ENCODE measurements at regions not wholly inside any gene's neighbourhood (a gene's known extent, or its start where the extent isn't known, plus 50 kb on each side); places are given as distances from the start of the nearest gene placed in this dataset.

- TF ChIP-seq, protein P1, sequence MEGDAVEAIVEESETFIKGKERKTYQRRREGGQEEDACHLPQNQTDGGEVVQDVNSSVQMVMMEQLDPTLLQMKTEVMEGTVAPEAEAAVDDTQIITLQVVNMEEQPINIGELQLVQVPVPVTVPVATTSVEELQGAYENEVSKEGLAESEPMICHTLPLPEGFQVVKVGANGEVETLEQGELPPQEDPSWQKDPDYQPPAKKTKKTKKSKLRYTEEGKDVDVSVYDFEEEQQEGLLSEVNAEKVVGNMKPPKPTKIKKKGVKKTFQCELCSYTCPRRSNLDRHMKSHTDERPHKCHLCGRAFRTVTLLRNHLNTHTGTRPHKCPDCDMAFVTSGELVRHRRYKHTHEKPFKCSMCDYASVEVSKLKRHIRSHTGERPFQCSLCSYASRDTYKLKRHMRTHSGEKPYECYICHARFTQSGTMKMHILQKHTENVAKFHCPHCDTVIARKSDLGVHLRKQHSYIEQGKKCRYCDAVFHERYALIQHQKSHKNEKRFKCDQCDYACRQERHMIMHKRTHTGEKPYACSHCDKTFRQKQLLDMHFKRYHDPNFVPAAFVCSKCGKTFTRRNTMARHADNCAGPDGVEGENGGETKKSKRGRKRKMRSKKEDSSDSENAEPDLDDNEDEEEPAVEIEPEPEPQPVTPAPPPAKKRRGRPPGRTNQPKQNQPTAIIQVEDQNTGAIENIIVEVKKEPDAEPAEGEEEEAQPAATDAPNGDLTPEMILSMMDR (IDR thresholded peaks at IDR 0.05; ENCODE audit: control insufficient read depth, insufficient read depth, low read depth, low read length, missing control alignments), result no peak
- H3K4me3 ChIP-seq (ENCODE audit: control insufficient read depth, low read depth, low read length), result no peak overlapping the region
- no peak for DNase-seq (ENCODE audit: low read depth)
These were observed 880.9 kb downstream of the BCL11B start for GRCh38 chr14:98391061-98391460.

DNA sequence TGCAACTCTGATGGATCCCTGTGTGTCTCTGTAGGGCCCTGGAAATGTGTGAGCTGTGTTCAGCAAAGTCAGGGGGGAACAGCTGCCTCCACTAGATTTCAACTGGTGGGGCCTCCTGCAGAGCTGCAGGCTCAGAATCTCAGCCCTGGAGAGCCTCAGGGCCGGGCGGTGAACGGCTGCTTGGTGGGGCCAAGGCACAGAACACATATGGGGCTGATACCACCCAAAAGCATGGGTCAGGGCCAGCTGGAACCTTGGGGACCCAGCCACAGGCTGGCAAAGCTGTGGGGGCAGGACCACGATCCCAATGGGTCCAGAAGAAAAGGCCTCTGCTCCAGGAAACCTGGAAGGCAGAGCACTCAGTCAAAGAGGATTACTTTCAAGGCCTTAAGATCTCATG lies 878.5 kb downstream of the BCL11B start:
- TF ChIP-seq, protein P1 (IDR thresholded peaks at IDR 0.05; ENCODE audit: control insufficient read depth, insufficient read depth, low read depth, low read length, missing control alignments), result no peak
- DNase-seq (ENCODE audit: low read depth), result no peak
- H3K4me3 ChIP-seq (ENCODE audit: control insufficient read depth, low read depth, low read length), result no peak overlapping the region

GRCh38 chr14:98404811-98405210 lies 867.2 kb downstream of the BCL11B start:
- DNase-seq (ENCODE audit: low read depth), result no peak
- TF ChIP-seq, protein P1 (IDR thresholded peaks at IDR 0.05; ENCODE audit: control insufficient read depth, insufficient read depth, low read depth, low read length, missing control alignments), result no peak
- H3K4me3 ChIP-seq (ENCODE audit: control insufficient read depth, low read depth, low read length), result no peak overlapping the region

DNA sequence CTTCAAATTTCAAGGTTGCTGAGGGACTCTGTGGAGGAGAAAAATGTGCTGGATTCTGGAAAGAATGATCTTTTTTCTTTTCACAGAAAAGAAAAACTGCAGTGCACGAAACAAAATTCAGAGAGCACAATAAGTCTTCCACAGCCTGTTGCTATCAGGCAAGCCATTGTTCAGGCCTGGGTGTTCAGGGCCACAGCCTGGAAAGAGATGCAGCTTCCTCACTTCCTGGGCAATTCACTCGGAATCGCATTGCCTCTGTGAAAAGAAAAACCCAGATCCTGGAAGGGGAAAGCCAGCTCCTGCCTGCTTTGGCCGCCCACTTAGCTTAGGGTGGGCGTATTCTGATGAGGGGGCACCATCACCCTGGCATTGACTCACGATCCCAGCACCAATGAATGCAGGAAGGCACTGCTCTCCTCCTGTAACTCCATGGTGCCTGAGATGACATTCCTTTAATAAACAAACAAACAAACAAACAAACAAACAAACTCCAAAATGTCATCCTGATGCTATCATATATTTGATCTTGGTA lies 863.9 kb downstream of the BCL11B start:
- TF ChIP-seq, protein P1 (IDR thresholded peaks at IDR 0.05; ENCODE audit: control insufficient read depth, insufficient read depth, low read depth, low read length, missing control alignments), result no peak
- no peak for DNase-seq (ENCODE audit: low read depth)
- H3K4me3 ChIP-seq (ENCODE audit: control insufficient read depth, low read depth, low read length), result no peak overlapping the region

DNA sequence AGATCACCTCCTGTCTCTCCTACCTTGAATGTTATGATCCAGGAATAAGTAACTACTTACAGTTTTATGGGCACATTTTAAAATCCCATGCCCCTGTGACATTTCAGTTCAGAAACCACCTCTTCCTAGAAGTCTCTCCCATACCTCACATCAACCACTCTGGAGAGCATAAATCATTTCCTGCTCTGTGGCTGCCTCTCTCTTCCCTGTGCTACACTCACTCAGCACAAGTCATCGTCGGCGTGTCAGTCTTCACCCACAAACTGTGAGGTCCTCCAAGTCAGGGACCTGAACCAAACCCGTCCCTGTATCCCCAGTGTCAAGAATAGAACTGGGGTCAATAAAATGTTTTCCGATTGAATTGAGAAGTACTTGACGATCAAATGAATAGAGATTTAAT lies 863.3 kb downstream of the BCL11B start:
- H3K4me3 ChIP-seq (ENCODE audit: control insufficient read depth, low read depth, low read length), result no peak overlapping the region
- TF ChIP-seq, protein P1 (IDR thresholded peaks at IDR 0.05; ENCODE audit: control insufficient read depth, insufficient read depth, low read depth, low read length, missing control alignments), result no peak
- DNase-seq (ENCODE audit: low read depth), result no peak

DNA sequence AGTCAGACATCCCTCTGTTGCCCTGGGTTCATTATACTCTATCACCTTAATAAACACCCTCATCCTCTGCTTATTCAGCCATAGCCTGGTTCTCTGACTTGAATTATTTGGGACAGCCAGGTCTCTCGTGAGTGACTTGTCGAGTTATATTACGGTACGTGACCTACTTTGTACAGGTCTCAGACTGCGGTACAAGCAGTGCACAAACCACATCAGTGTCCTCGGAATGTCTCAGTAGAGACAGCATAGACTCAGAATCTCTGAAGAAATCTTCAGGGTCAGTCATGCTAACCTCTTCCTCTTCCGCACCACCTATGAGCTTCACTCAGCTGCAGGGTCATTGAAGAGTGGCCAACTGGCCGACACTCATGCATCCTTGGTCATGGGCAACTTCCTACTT lies 860.8 kb downstream of the BCL11B start:
- TF ChIP-seq, protein P1 (IDR thresholded peaks at IDR 0.05; ENCODE audit: control insufficient read depth, insufficient read depth, low read depth, low read length, missing control alignments), result no peak
- DNase-seq (ENCODE audit: low read depth), result no peak

DNA sequence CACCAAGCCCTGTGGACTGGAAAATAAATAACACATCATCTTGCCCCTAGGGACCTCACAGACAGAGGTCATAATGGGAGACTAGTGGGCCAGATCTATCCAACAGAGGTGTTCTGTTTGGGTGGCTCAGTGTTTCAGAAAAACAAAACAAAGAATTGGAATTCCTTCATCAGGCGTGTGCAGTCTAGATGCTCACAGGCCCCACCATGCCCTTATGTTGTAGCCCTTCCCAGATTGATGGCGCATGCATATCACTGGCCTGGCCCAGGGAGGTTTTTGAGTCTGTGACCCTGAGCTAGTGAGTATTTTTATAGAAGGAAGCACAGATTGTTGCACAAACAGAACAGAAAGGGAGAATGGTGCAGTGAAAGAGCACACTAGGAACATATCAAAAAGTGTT lies 859.6 kb downstream of the BCL11B start:
- H3K4me3 ChIP-seq (ENCODE audit: control insufficient read depth, low read depth, low read length), result no peak overlapping the region
- DNase-seq (ENCODE audit: low read depth), result no peak
- TF ChIP-seq, protein P1 (IDR thresholded peaks at IDR 0.05; ENCODE audit: control insufficient read depth, insufficient read depth, low read depth, low read length, missing control alignments), result no peak

More for the DNA sequence above, 860.8 kb downstream of the BCL11B start:
- H3K4me3 ChIP-seq (ENCODE audit: control insufficient read depth, low read depth, low read length), result no peak overlapping the region

All from AG09309 (cell line).